ENCODE measurements at regions not wholly inside any gene's neighbourhood (a gene's known extent, or its start where the extent isn't known, plus 50 kb on each side); places are given as distances from the start of the nearest gene placed in this dataset.

GRCh38 chr12:115481141-115481540, 796.4 kb downstream of the MED13L start:
- Histone ChIP-seq H3K27me3 (replicated peaks in 1 of 2; ENCODE audit: control insufficient read depth in 2 of 2, extremely low read depth in 1 of 2, insufficient read depth in 2 of 2, low read length in 1 of 2) (no peaks in the 10 kb centered on the region), H3K27ac (ENCODE audit: low read length) (no peak overlapping the region), H3K4me3 (ENCODE audit: control insufficient read depth in 1 of 2, extremely low read depth in 1 of 2, low read length in 1 of 2) (no peak overlapping the region), H3K36me3 (ENCODE audit: control insufficient read depth in 2 of 2, extremely low read depth in 1 of 2, insufficient read depth in 1 of 2, low read length in 1 of 2) (no peaks in the 10 kb centered on the region), H3K9me3 (no peaks in the 10 kb centered on the region), H3K4me1 (ENCODE audit: control insufficient read depth in 1 of 2, extremely low read depth in 1 of 2, insufficient read depth in 2 of 2, low read length in 2 of 2) (no peaks in the 10 kb centered on the region)
- ATAC-seq (replicated peaks in 1 of 4) (no peak), DNase-seq (no peak)
- WGBS (ENCODE audit: insufficient coverage): 86% methylated on average over 1 of the region's 2 CpGs
- ChIA-PET POLR2A (no interaction called here), CTCF (no interaction called here)
- Mint-ChIP-seq H3K27me3 (no peaks in the 10 kb centered on the region), H3K4me3 (no peak overlapping the region), H3K4me1 (no peaks in the 10 kb centered on the region), H3K9me3 (peaks cover 13 to 19% (median 17%) of the 10 kb centered on the region in 3 donors), H3K27ac (no peak overlapping the region), H3K36me3 (no peaks in the 10 kb centered on the region)

DNA sequence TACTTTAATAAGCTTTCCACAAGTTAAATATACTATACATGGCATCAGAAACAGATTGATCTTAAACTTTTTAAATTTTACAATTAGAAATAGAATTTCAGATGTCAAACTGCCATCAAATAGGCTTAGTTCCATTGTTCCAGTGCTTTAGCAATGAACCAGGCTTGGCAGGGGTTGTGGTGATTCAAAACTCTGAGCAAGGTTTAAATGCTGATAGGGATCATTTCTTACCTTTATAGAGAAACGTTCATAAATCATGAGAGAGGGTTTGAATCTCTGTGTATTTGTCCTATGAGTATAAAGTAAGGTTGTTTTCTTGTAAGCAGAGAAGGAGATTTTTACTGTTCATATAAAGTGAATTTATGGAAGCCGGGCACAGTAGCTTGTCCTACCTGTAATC, 794.5 kb upstream of the TBX3 start:
- Histone ChIP-seq H3K36me3 (ENCODE audit: control insufficient read depth in 2 of 2, extremely low read depth in 1 of 2, insufficient read depth in 1 of 2, low read length in 1 of 2) (no peaks in the 10 kb centered on the region), H3K4me3 (ENCODE audit: control insufficient read depth in 1 of 2, extremely low read depth in 1 of 2, low read length in 1 of 2) (no peak overlapping the region), H3K4me1 (ENCODE audit: control insufficient read depth in 1 of 2, extremely low read depth in 1 of 2, insufficient read depth in 2 of 2, low read length in 2 of 2) (no peaks in the 10 kb centered on the region), H3K27ac (ENCODE audit: low read length) (no peak overlapping the region), H3K9me3 (no peaks in the 10 kb centered on the region), H3K27me3 (replicated peaks in 1 of 2; ENCODE audit: control insufficient read depth in 2 of 2, extremely low read depth in 1 of 2, insufficient read depth in 2 of 2, low read length in 1 of 2) (no peaks in the 10 kb centered on the region)
- Mint-ChIP-seq H3K4me3 (no peak overlapping the region), H3K9me3 (peaks cover 7 to 15% (median 11%) of the 10 kb centered on the region in 3 donors), H3K27me3 (no peaks in the 10 kb centered on the region), H3K4me1 (no peaks in the 10 kb centered on the region), H3K36me3 (no peaks in the 10 kb centered on the region), H3K27ac (no peak overlapping the region)
- WGBS (ENCODE audit: insufficient coverage): no CpG with 5 or more reads among the region's 2 CpGs
- ChIA-PET POLR2A (no interaction called here), CTCF (no interaction called here)
- DNase-seq (no peak), ATAC-seq (replicated peaks in 1 of 4) (no peak)

DNA sequence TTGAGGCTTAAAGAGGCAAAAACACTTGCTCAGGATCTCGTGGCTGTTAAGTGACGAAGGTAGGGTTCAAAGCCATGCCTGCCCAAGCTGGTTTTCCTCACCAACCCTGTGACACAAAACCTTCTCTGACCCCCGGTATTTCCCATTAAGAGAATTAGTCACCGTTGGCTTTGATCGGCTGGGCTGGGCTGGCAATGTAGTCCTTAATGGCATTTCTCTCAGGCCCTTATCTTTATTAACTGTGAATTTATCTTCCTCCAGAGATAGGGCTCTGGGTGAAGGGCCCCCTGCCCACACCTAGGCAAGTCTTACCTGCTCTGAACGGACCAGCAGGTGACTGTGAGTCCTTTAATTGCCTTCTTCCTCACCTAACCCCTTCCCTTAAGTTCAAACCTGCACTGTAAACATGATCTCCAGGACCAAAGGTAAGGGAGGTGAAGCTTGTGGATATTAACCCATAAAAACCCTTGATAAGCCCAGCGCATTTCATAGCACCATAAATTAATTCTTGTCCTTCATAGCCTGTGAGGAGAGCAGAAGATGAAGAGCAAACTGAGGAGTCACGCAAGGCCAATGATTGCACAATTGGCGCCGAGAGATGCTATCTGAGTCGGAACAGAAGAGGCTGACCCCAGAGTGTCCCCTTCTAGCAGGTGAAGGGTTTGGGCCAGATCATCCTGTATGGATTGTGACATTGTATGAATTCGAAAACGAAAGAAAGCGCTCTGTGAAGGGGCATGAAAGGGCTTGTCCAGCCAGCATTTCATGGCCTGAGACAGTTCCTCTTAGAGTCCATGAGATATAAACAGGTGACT, 790.8 kb upstream of the TBX3 start:
- 84% methylated on average over 8 of the region's 14 CpGs for WGBS (ENCODE audit: insufficient coverage)

DNA sequence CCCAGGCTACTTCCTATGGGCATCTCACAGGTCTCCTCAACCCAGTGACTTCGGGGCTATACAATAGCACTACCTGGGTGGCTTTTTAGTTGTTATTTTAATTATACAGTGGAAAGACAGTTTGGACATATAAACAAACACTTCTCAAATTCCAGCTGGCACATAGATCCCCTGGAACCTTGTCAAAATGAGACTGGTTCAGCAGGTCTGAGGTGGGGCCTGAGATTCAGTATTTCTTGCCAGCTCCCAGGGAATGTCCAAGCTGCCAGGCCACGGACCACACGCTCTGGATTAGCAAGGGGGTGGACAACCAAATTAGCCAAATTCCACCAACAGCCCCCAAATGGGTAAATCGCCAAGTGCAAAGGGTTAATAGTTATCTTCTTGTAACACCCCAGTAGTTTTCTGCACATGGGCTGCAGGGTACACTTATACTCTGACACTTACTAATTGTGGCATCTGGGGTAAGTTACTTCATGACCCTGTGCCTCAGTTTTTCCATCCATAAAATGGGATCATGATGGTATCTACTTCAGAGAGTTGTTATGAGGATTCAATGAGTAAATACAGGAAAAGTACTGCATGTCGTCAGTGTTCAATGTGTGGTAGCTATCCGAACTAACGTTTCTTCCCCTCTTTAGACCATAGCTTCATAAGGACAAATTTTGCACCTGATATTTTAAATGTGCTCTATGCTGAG, 789.4 kb upstream of the TBX3 start:
- Mint-ChIP-seq H3K4me3 (no peak overlapping the region), H3K27ac (no peak overlapping the region), H3K27me3 (no peaks in the 10 kb centered on the region), H3K4me1 (no peaks in the 10 kb centered on the region), H3K9me3 (peaks cover 10 to 17% (median 10%) of the 10 kb centered on the region in 3 donors), H3K36me3 (no peaks in the 10 kb centered on the region)
- Histone ChIP-seq H3K36me3 (ENCODE audit: control insufficient read depth in 2 of 2, extremely low read depth in 1 of 2, insufficient read depth in 1 of 2, low read length in 1 of 2) (no peaks in the 10 kb centered on the region), H3K27ac (ENCODE audit: low read length) (no peak overlapping the region), H3K27me3 (replicated peaks in 1 of 2; ENCODE audit: control insufficient read depth in 2 of 2, extremely low read depth in 1 of 2, insufficient read depth in 2 of 2, low read length in 1 of 2) (no peaks in the 10 kb centered on the region), H3K4me3 (ENCODE audit: control insufficient read depth in 1 of 2, extremely low read depth in 1 of 2, low read length in 1 of 2) (no peak overlapping the region), H3K4me1 (ENCODE audit: control insufficient read depth in 1 of 2, extremely low read depth in 1 of 2, insufficient read depth in 2 of 2, low read length in 2 of 2) (no peaks in the 10 kb centered on the region), H3K9me3 (no peaks in the 10 kb centered on the region)
- DNase-seq (no peak), ATAC-seq (replicated peaks in 1 of 4) (no peak)
- ChIA-PET CTCF (interaction anchor here in 1 of 2 donors (0.7 kb wide), 1 partner anchor 15 kb away, joined by 3 read pairs; no protein-coding TSS in a partner anchor), POLR2A (no interaction called here)
- no CpG with 5 or more reads among the region's 7 CpGs for WGBS (ENCODE audit: insufficient coverage)

More for the DNA sequence above, 790.8 kb upstream of the TBX3 start:
- H3K27ac Mint-ChIP-seq: no peak overlapping the region
- peaks cover 9 to 17% (median 9%) of the 10 kb centered on the region in 3 donors for H3K9me3 Mint-ChIP-seq
- H3K4me1 ChIP-seq (ENCODE audit: control insufficient read depth in 1 of 2, extremely low read depth in 1 of 2, insufficient read depth in 2 of 2, low read length in 2 of 2): no peaks in the 10 kb centered on the region
- H3K9me3 ChIP-seq: no peaks in the 10 kb centered on the region
- no peak overlapping the region for H3K27ac ChIP-seq (ENCODE audit: low read length)
- H3K4me1 Mint-ChIP-seq: no peaks in the 10 kb centered on the region
- no peak for ATAC-seq (replicated peaks in 1 of 4)
- ChIA-PET POLR2A (no interaction called here), CTCF (no interaction called here)
- H3K4me3 ChIP-seq (ENCODE audit: control insufficient read depth in 1 of 2, extremely low read depth in 1 of 2, low read length in 1 of 2): no peak overlapping the region
- no peaks in the 10 kb centered on the region for H3K27me3 Mint-ChIP-seq
- H3K27me3 ChIP-seq (replicated peaks in 1 of 2; ENCODE audit: control insufficient read depth in 2 of 2, extremely low read depth in 1 of 2, insufficient read depth in 2 of 2, low read length in 1 of 2): no peaks in the 10 kb centered on the region
- no peaks in the 10 kb centered on the region for H3K36me3 Mint-ChIP-seq
- no peak for DNase-seq
- H3K4me3 Mint-ChIP-seq: no peak overlapping the region
- no peaks in the 10 kb centered on the region for H3K36me3 ChIP-seq (ENCODE audit: control insufficient read depth in 2 of 2, extremely low read depth in 1 of 2, insufficient read depth in 1 of 2, low read length in 1 of 2)

DNA sequence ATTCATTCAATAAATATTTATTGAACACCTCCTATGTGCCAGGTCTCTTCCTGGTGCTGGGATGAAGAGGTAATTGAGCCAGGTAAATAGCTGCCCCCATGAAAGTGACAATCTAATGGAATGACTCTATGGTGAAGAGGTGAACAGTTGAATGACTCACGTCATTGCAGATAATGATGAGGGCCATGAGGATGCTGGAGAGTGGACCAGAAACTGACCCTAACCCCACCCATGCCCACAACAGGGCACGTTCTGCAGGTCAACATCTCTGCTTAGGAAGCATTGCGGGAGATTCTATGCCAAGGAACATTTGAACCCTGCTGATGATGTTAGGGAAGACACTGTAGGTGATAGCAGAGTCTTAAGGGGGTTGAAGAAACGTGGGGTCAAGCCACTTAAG, 788.9 kb upstream of the TBX3 start:
- no peak overlapping the region for H3K27ac Mint-ChIP-seq

GRCh38 chr12:115470977-115471376, 787.0 kb upstream of the TBX3 start:
- H3K36me3 Mint-ChIP-seq: no peaks in the 10 kb centered on the region
- ChIA-PET POLR2A (no interaction called here), CTCF (no interaction called here)
- H3K27ac Mint-ChIP-seq: no peak overlapping the region
- ATAC-seq (replicated peaks in 1 of 4): no peak
- H3K4me1 Mint-ChIP-seq: no peaks in the 10 kb centered on the region
- DNase-seq: no peak
- no peaks in the 10 kb centered on the region for H3K27me3 Mint-ChIP-seq
- no peaks in the 10 kb centered on the region for H3K36me3 ChIP-seq (ENCODE audit: control insufficient read depth in 2 of 2, extremely low read depth in 1 of 2, insufficient read depth in 1 of 2, low read length in 1 of 2)
- H3K9me3 Mint-ChIP-seq: peaks cover 3 to 14% (median 5%) of the 10 kb centered on the region in 3 donors
- H3K27ac ChIP-seq (ENCODE audit: low read length): no peak overlapping the region
- no peaks in the 10 kb centered on the region for H3K27me3 ChIP-seq (replicated peaks in 1 of 2; ENCODE audit: control insufficient read depth in 2 of 2, extremely low read depth in 1 of 2, insufficient read depth in 2 of 2, low read length in 1 of 2)
- 92% methylated on average over 2 of the region's 4 CpGs for WGBS (ENCODE audit: insufficient coverage)
- no peak overlapping the region for H3K4me3 Mint-ChIP-seq
- no peak overlapping the region for H3K4me3 ChIP-seq (ENCODE audit: control insufficient read depth in 1 of 2, extremely low read depth in 1 of 2, low read length in 1 of 2)
- H3K9me3 ChIP-seq: no peaks in the 10 kb centered on the region
- H3K4me1 ChIP-seq (ENCODE audit: control insufficient read depth in 1 of 2, extremely low read depth in 1 of 2, insufficient read depth in 2 of 2, low read length in 2 of 2): no peaks in the 10 kb centered on the region

More for the DNA sequence above, 788.9 kb upstream of the TBX3 start:
- Histone ChIP-seq H3K27me3 (replicated peaks in 1 of 2; ENCODE audit: control insufficient read depth in 2 of 2, extremely low read depth in 1 of 2, insufficient read depth in 2 of 2, low read length in 1 of 2) (no peaks in the 10 kb centered on the region), H3K9me3 (no peaks in the 10 kb centered on the region), H3K4me1 (ENCODE audit: control insufficient read depth in 1 of 2, extremely low read depth in 1 of 2, insufficient read depth in 2 of 2, low read length in 2 of 2) (no peaks in the 10 kb centered on the region), H3K36me3 (ENCODE audit: control insufficient read depth in 2 of 2, extremely low read depth in 1 of 2, insufficient read depth in 1 of 2, low read length in 1 of 2) (no peaks in the 10 kb centered on the region), H3K27ac (ENCODE audit: low read length) (no peak overlapping the region), H3K4me3 (ENCODE audit: control insufficient read depth in 1 of 2, extremely low read depth in 1 of 2, low read length in 1 of 2) (no peak overlapping the region)
- H3K36me3 Mint-ChIP-seq: no peaks in the 10 kb centered on the region
- ATAC-seq (replicated peaks in 1 of 4) (no peak), DNase-seq (no peak)
- 100% methylated on average over 1 of the region's 4 CpGs for WGBS (ENCODE audit: insufficient coverage)
- peaks cover 10 to 17% (median 10%) of the 10 kb centered on the region in 3 donors for H3K9me3 Mint-ChIP-seq
- ChIA-PET CTCF (interaction anchor here in 1 of 2 donors (0.7 kb wide), 1 partner anchor 15 kb away, joined by 3 read pairs; no protein-coding TSS in a partner anchor), POLR2A (no interaction called here)
- H3K4me1 Mint-ChIP-seq: no peaks in the 10 kb centered on the region
- no peak overlapping the region for H3K4me3 Mint-ChIP-seq
- no peaks in the 10 kb centered on the region for H3K27me3 Mint-ChIP-seq
